ENCODE measurements at regions not wholly inside any gene's neighbourhood (a gene's known extent, or its start where the extent isn't known, plus 50 kb on each side); places are given as distances from the start of the nearest gene placed in this dataset.

- Histone ChIP-seq H2AFZ (ENCODE audit: low read length) (no peak overlapping the region), H3K27me3 (replicated peaks in 1 of 4; ENCODE audit: control insufficient read depth in 3 of 4, extremely low read depth in 1 of 4, insufficient read depth in 3 of 4, low read length in 3 of 4) (no peaks in the 10 kb centered on the region), H3K4me2 (ENCODE audit: insufficient read depth in 1 of 2, low read depth in 2 of 2, low read length in 2 of 2) (no peak overlapping the region), H3K4ac (replicated peaks; ENCODE audit: insufficient read length, low read depth, low read length) (no peak overlapping the region), H2BK12ac (ENCODE audit: low read depth, low read length) (no peak overlapping the region), H3K79me1 (ENCODE audit: low read depth, low read length) (no peaks in the 10 kb centered on the region), H3K18ac (ENCODE audit: extremely low read depth, low read length) (no peak overlapping the region), H3K9ac (replicated peaks in 1 of 4; ENCODE audit: extremely low read depth in 1 of 4, low read depth in 3 of 4, low read length in 3 of 4) (no peak overlapping the region), H3K56ac (replicated peaks; ENCODE audit: insufficient read length, low read depth, low read length) (no peak overlapping the region), H3K23me2 (ENCODE audit: low read depth, low read length) (no peaks in the 10 kb centered on the region), H4K5ac (ENCODE audit: insufficient read length, low read depth, low read length) (no peak overlapping the region), H4K20me1 (replicated peaks in 1 of 2; ENCODE audit: control insufficient read depth in 1 of 2, insufficient read depth in 2 of 2, low read length in 2 of 2) (no peaks in the 10 kb centered on the region), H3K23ac (ENCODE audit: insufficient read length) (no peak overlapping the region), H3K27ac (ENCODE audit: low read depth, low read length) (no peak overlapping the region), H4K91ac (replicated peaks; ENCODE audit: insufficient read length, low read length) (no peak overlapping the region), H2BK120ac (replicated peaks; ENCODE audit: low read depth, low read length) (no peak overlapping the region), H3K9me3 (ENCODE audit: insufficient read depth in 2 of 2, low read depth in 1 of 2, low read length in 1 of 2) (peaks cover 4 to 7% of the 10 kb centered on the region in 2 experiments; a peak in 1 of 4 replicates), H3K14ac (ENCODE audit: insufficient read length) (no peak overlapping the region), H2BK15ac (ENCODE audit: low read length) (no peak overlapping the region), H3K4me1 (replicated peaks in 1 of 4; ENCODE audit: control insufficient read depth in 3 of 4, insufficient read depth in 4 of 4, low read length in 3 of 4) (no peaks in the 10 kb centered on the region), H3K36me3 (ENCODE audit: control insufficient read depth in 2 of 4, insufficient read depth in 4 of 4, low read length in 3 of 4) (no peaks in the 10 kb centered on the region), H2BK20ac (ENCODE audit: low read length) (no peak overlapping the region), H3K79me2 (ENCODE audit: control insufficient read depth in 1 of 2, insufficient read depth in 2 of 2, low read length in 2 of 2) (no peaks in the 10 kb centered on the region), H2AK5ac (ENCODE audit: low read depth, low read length) (no peak overlapping the region), H4K8ac (ENCODE audit: extremely low read depth, insufficient read depth, low read length) (no peak overlapping the region), H2BK5ac (ENCODE audit: low read depth, low read length) (no peak overlapping the region), H3K4me3 (ENCODE audit: extremely low read depth in 1 of 4, insufficient read depth in 2 of 4, low read depth in 3 of 4, low read length in 4 of 4) (no peak overlapping the region)
- ChIA-PET CTCF (ENCODE audit: partially characterized antibody) (interaction anchor here (0.9 kb wide), 1 partner anchor 43 kb away, joined by 3 read pairs; no protein-coding TSS in a partner anchor), POLR2A (ENCODE audit: partially characterized antibody) (no interaction called here)
- WGBS, 2 experiments (ENCODE audit: extremely low coverage in 1 of 2, insufficient coverage in 1 of 2, insufficient read length in 1 of 2, insufficient replicate concordance in 2 of 2, low coverage in 1 of 2, low lambda C conversion rate in 2 of 2, missing lambda C conversion rate in 1 of 2), result 96% methylated on average over 13 of the region's 13 CpGs; no CpG with 5 or more reads in 1 of the 2 experiments
- DNase-seq (ENCODE audit: low read depth in 1 of 2, low spot score in 2 of 2) (no peak), FAIRE-seq (no peak)
- TF ChIP-seq TCF12 (IDR thresholded peaks at IDR 0.05; ENCODE audit: low read depth, low read length), result no peak
- no peak for TF ChIP-seq EP300 (IDR thresholded peaks at IDR 0.05; ENCODE audit: borderline replicate concordance in 1 of 2, low read depth in 2 of 2, low read length in 2 of 2)
Measured at GRCh38 chr1:173377266-173377665, 99.9 kb upstream of the PRDX6 start.

All from H1 (cell line).